ENCODE measurements at regions not wholly inside any gene's neighbourhood (a gene's known extent, or its start where the extent isn't known, plus 50 kb on each side); places are given as distances from the start of the nearest gene placed in this dataset.
"Not testable (repeated sequence)": the region's sequence is repeated elsewhere in the genome, so short reads cannot be mapped to it uniquely, and the experiment has no call there.

- ATAC-seq: peak; percentile 53 to 54
- peak overlapping the region in 2 of 10 donors; percentile 30 to 49 for H3K4me3 Mint-ChIP-seq
- H3K36me3 Mint-ChIP-seq, H3K27ac Mint-ChIP-seq, DNase-seq, H3K9me3 Mint-ChIP-seq, POLR2A ChIA-PET, H3K4me1 Mint-ChIP-seq: not testable (repeated sequence)
- H3K27me3 Mint-ChIP-seq: peaks cover 2 to 16% (median 13%) of the 10 kb centered on the region in 5 donors
Observed at GRCh38 chr16:22572331-22573224, 61.9 kb downstream of the NPIPB5 start.

- H3K27ac Mint-ChIP-seq, H3K4me1 Mint-ChIP-seq, H3K4me3 Mint-ChIP-seq, H3K9me3 Mint-ChIP-seq, DNase-seq, POLR2A ChIA-PET, H3K36me3 Mint-ChIP-seq: not testable (repeated sequence)
- H3K27me3 Mint-ChIP-seq: peaks cover 2 to 16% (median 13%) of the 10 kb centered on the region in 5 donors
- peak; percentile 92 to 99 for ATAC-seq
Observed at GRCh38 chr16:22573225-22573530, 62.5 kb downstream of the NPIPB5 start.

- POLR2A ChIA-PET, ATAC-seq, H3K36me3 Mint-ChIP-seq, H3K4me3 Mint-ChIP-seq, DNase-seq, H3K9me3 Mint-ChIP-seq, H3K4me1 Mint-ChIP-seq: not testable (repeated sequence)
- Mint-ChIP-seq H3K27me3 (peaks cover 3 to 24% (median 15%) of the 10 kb centered on the region in 5 donors), H3K27ac (peak overlapping the region in 1 of 10 donors; percentile 27)
Observed at GRCh38 chr16:22576506-22576905, 65.8 kb downstream of the NPIPB5 start.

- H3K4me1 Mint-ChIP-seq, POLR2A ChIA-PET, DNase-seq, H3K9me3 Mint-ChIP-seq, ATAC-seq, H3K36me3 Mint-ChIP-seq, H3K27ac Mint-ChIP-seq, H3K4me3 Mint-ChIP-seq: not testable (repeated sequence)
- H3K27me3 Mint-ChIP-seq: peaks cover 1 to 19% (median 10%) of the 10 kb centered on the region in 5 donors
Observed at GRCh38 chr16:22583195-22583594, 72.5 kb downstream of the NPIPB5 start.

- H3K27ac Mint-ChIP-seq, H3K36me3 Mint-ChIP-seq, DNase-seq, POLR2A ChIA-PET, H3K4me1 Mint-ChIP-seq, H3K9me3 Mint-ChIP-seq, H3K4me3 Mint-ChIP-seq, ATAC-seq: not testable (repeated sequence)
- peaks cover 0 to 13% (median 6%) of the 10 kb centered on the region in 5 donors for H3K27me3 Mint-ChIP-seq
Observed at GRCh38 chr16:22584459-22584858, 73.8 kb downstream of the NPIPB5 start.

GRCh38 chr16:22584941-22585340, 74.2 kb downstream of the NPIPB5 start:
- H3K27ac Mint-ChIP-seq, H3K9me3 Mint-ChIP-seq, H3K4me3 Mint-ChIP-seq, ATAC-seq, DNase-seq, H3K36me3 Mint-ChIP-seq, POLR2A ChIA-PET, H3K4me1 Mint-ChIP-seq: not testable (repeated sequence)
- H3K27me3 Mint-ChIP-seq: peaks cover 0 to 11% (median 5%) of the 10 kb centered on the region in 5 donors

GRCh38 chr16:22585431-22585830, 74.7 kb downstream of the NPIPB5 start:
- H3K36me3 Mint-ChIP-seq, POLR2A ChIA-PET, ATAC-seq, H3K4me1 Mint-ChIP-seq, H3K27ac Mint-ChIP-seq, H3K9me3 Mint-ChIP-seq, H3K4me3 Mint-ChIP-seq, DNase-seq: not testable (repeated sequence)
- peaks cover 0 to 11% (median 5%) of the 10 kb centered on the region in 5 donors for H3K27me3 Mint-ChIP-seq

GRCh38 chr16:22586732-22587131, 76.0 kb downstream of the NPIPB5 start:
- ATAC-seq, POLR2A ChIA-PET, H3K27ac Mint-ChIP-seq, H3K36me3 Mint-ChIP-seq, H3K4me1 Mint-ChIP-seq, H3K9me3 Mint-ChIP-seq, DNase-seq, H3K4me3 Mint-ChIP-seq: not testable (repeated sequence)
- H3K27me3 Mint-ChIP-seq: peaks cover 3 to 11% (median 6%) of the 10 kb centered on the region in 5 donors

GRCh38 chr16:22589757-22590156, 79.1 kb downstream of the NPIPB5 start:
- H3K27me3 Mint-ChIP-seq, H3K4me1 Mint-ChIP-seq, H3K36me3 Mint-ChIP-seq, H3K27ac Mint-ChIP-seq, ATAC-seq, H3K4me3 Mint-ChIP-seq, DNase-seq, POLR2A ChIA-PET, H3K9me3 Mint-ChIP-seq: not testable (repeated sequence)

- not testable (repeated sequence) for H3K4me1 Mint-ChIP-seq, DNase-seq, H3K36me3 Mint-ChIP-seq
Observed at GRCh38 chr16:22596445-22597045, 85.9 kb downstream of the NPIPB5 start.

GRCh38 chr16:22603744-22604143, 93.1 kb downstream of the NPIPB5 start:
- H3K27me3 Mint-ChIP-seq, DNase-seq, POLR2A ChIA-PET: not testable (repeated sequence)

More at GRCh38 chr16:22596445-22597045, 85.9 kb downstream of the NPIPB5 start:
- H3K27me3 Mint-ChIP-seq, H3K9me3 Mint-ChIP-seq, H3K27ac Mint-ChIP-seq, POLR2A ChIA-PET, H3K4me3 Mint-ChIP-seq, ATAC-seq: not testable (repeated sequence)

GRCh38 chr16:22606619-22607018, 95.9 kb downstream of the NPIPB5 start:
- H3K9me3 Mint-ChIP-seq, H3K27ac Mint-ChIP-seq, H3K4me1 Mint-ChIP-seq, H3K27me3 Mint-ChIP-seq, ATAC-seq, POLR2A ChIA-PET, H3K4me3 Mint-ChIP-seq, DNase-seq, H3K36me3 Mint-ChIP-seq: not testable (repeated sequence)

More at GRCh38 chr16:22603744-22604143, 93.1 kb downstream of the NPIPB5 start:
- H3K36me3 Mint-ChIP-seq, H3K4me1 Mint-ChIP-seq, H3K4me3 Mint-ChIP-seq, H3K27ac Mint-ChIP-seq, H3K9me3 Mint-ChIP-seq, ATAC-seq: not testable (repeated sequence)

- POLR2A ChIA-PET, H3K9me3 Mint-ChIP-seq, H3K36me3 Mint-ChIP-seq, H3K4me3 Mint-ChIP-seq, H3K4me1 Mint-ChIP-seq, DNase-seq, ATAC-seq, H3K27ac Mint-ChIP-seq: not testable (repeated sequence)
- H3K27me3 Mint-ChIP-seq: peaks cover 2 to 11% (median 7%) of the 10 kb centered on the region in 5 donors
Observed at GRCh38 chr16:22609798-22610197, 99.1 kb downstream of the NPIPB5 start.
